ENCODE measurements at regions not wholly inside any gene's neighbourhood (a gene's known extent, or its start where the extent isn't known, plus 50 kb on each side); places are given as distances from the start of the nearest gene placed in this dataset.

- no peak for DNase-seq
Observed at GRCh38 chr16:54403580-54403979, 117.0 kb upstream of the IRX3 start.

DNA sequence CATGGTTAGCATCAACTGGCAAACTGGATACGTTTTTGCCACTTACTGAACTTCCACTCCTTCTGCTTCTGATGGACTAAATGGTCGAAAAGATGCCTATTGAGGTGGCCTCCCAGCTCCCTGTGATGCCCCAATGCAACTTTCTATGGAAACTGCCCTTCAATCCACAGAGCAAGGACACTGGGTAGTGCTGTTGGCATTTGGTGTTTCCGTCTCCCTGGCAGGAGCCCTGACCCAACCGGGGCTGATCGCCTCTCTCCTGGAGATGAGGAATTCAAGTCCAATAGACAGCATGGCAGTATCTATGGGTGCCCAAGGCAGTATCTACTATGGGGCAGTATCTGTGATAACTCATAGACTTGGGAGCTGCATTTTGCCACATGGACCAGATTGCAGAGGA is 116.3 kb upstream of the IRX3 start:
- no peak for DNase-seq

GRCh38 chr16:54402270-54402669 is 115.7 kb upstream of the IRX3 start:
- DNase-seq = no peak

DNA sequence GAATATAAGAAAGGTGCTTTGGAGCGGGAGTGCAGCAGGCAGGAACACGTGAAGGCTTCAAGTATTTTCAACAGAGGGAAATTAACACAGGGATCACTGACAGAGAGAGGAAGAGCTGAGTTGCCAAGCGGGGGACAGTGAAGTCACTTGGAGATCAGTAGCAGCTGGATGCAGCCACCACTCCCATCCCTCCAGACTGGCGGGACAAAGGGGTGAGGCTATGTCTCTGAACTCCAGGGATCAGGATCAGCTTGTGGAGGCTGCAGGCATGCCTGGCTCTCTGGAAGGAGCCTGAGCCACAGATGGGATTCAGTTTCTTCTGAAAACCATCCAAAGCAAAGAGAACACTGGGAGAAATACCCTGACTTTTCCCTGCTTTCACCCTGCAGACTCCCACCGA is 113.7 kb upstream of the IRX3 start:
- no peak for DNase-seq

DNA sequence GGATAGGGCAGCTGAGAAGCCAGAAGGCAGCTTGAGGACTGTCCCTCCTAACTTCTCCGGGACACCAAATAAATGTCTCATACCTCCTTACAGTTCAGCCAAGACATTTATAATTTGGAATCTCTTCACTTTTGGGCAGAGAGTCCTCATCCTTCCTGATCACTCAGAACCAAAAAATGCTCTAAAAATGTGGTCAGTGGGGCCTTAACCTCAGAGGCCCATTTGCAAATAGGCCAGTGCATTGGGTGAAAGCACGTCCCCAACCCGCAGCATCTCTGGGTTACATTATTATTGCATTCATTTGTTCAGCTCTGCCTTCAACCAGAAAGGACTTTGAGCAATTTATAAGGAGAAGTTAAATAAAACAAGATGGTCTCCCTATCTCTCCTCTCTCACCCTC is 112.4 kb upstream of the IRX3 start:
- no peak for DNase-seq

- DNase-seq = no peak
Observed at GRCh38 chr16:54397838-54398237, 111.3 kb upstream of the IRX3 start.

DNA sequence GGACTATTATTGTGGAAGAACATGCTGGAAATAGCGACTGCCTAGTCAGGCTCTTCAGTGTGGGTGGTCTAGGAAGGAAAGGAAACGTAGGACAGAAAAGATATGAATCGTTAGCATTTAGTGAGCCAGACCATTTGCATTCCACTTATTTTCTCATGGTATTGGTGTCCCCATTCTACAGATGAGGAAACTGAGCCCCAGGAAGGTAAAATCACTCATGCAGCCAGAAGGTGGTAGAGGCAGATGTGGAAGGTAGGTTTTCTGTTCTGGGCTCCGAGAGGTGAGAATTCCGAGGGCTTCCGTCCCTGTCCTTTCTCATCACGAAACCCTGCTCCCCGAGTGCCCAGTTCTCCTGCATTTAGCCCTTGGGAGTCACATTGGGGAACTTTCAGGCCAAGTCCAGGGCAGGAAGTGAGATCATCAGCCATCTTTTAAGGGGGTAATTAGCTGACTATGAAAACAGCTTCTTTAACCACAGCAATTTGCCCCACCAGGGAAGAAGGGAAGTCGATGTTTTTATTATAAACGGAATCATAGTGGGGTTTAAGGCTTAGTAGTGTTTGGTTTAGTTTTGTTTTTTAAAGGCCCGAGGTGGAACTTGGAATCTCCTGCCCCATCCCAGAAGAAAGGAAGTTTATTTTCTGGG is 110.7 kb upstream of the IRX3 start:
- DNase-seq = no peak

- no peak for DNase-seq
Observed at GRCh38 chr16:54389836-54390494, 103.4 kb upstream of the IRX3 start.

GRCh38 chr16:54385141-54385540 is 98.6 kb upstream of the IRX3 start:
- DNase-seq = no peak

DNA sequence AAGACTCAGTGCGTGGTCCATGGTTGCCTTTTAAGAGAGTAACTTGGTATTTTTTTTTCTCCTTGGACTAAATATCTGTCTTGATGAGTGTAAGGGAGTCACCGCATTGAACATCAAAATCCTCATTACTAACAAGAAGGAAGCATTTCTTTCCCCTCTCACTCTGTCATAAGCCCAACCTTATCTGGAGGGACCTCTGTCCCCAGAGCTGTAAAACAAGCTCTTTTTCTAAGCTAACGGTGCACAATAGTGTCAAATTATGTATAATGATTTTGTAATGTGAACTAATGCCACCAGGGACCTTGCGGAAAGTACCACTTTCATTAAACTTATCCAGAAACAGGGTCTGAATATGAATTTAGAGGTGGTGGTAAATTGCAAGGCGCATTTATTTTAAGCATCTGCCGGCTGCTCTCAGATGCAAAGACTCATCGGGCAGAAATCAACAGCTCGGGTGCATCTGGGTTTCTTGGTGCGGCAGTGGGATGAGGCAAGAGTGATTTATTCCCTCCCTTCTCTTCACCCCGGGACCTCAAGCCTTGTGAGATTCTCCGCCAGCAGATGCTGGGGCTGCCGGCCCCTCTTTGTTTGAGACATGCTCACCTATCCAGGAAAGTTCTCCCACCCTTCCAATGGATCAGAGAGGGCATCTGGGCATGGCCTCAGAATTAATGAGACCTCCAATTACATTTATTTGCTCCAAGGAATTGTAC is 95.2 kb upstream of the IRX3 start:
- DNase-seq = no peak

DNA sequence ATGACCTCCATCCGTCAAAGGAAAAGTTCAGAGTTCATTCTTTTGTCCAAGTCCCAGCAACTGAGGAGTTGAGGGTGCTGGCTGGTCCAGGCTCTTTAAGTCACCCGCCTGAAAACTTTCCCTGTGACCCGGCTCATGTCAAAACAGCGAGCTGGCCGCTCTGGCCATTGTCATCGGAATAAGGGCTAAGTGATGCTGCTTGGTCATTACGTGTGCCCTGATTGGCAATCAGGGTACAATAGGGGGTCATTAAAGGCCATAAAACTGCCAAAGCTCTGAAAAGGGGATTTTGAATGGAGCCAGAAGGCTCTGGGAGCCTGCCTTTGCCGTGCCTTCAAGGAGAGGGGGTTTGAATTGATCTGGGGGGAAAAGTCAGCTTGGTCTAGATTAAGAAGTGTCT is 88.5 kb upstream of the IRX3 start:
- DNase-seq = peak; percentile 68

DNA sequence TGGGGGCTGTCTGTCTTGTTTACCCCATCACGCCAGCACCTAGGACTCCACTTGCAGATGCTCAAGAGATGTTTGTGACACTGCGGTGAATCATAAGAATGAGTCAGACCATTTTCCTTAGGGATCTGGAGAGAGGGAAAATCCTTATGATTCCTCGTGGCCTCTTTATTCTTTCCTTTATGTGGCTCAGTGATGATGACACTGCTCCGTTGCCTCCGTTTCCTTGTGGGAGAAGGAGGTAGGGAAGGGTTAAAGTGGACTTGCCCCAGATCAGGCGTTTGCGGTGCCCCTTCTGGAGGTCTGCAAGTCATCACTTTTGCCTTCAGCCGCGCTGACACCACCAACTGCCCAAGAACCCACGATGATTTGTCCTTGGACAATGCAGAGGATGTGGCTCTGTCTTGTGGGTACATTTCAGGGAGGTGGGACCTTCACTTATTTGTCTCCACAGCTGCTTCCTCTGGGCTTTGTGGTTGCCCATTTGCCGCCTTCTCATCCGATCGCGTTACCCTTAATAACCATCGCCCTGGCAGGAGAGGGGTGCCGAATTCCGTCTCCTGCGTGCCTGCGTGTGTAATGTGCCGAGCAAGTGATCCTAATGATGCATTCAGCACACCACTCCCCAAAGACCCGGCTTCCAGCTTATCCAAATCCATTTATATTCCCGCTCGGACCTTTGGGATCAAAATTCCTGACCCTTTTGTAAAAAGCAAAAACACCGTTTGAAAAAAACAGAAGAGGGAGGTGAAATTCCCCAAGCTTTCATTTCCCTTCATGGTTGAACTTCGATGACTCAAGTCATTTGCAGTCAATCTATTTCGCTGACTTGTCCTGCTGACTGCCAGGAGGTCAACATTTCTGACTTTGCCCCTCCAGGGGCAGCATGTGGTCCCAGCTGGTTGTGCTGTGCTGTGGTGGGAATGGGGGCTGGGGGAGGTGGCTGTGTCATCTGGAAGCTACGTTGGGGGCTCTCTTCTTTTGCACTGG is 87.2 kb upstream of the IRX3 start:
- DNase-seq = peak; percentile 70

GRCh38 chr16:54370278-54371040 is 83.9 kb upstream of the IRX3 start:
- DNase-seq = peak; percentile 76

DNA sequence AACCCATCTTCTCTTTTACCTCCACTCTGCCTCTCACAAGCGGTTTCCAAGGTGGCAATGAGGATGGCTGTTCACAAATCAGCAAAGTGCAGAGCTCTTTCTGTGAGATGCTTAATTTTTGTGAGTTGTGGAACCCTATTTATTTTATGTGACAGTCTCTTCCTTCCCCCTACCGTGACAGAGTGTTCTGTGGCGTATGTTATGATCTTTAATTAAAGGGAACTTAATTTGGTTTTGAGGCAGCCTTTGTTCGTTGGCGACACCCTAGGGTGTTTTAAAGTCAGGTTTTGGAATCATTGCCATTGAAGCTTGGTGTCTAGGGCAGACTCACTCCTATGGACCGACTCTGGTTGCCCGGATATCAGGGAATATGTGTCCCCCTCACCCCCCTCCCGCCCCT is 83.3 kb upstream of the IRX3 start:
- DNase-seq = no peak

DNA sequence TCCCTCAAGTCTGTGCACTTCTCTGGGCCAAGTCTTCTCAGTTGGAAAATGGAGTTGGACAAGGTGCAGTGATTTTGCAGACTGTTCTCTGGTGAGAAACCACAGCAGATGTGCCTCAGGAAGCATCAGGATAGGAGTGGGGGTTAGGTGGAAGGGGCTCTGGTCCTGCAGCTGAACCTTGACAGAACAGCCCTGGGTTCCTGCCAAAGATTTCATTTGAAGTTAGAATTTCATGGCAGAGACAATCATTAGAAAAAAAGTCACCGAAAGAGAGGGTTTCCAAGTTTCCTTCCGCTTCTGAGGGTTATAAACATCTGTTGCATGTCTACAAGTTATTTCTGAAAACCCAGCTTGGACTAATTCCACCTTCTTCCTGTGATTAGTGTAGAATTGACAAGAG is 80.4 kb upstream of the IRX3 start:
- no peak for DNase-seq

GRCh38 chr16:54365990-54366634 is 79.5 kb upstream of the IRX3 start:
- peak; percentile 49 for DNase-seq

GRCh38 chr16:54363766-54364165 is 77.2 kb upstream of the IRX3 start:
- no peak for DNase-seq

- peak; percentile 53 for DNase-seq
Observed at GRCh38 chr16:54362591-54363206, 76.1 kb upstream of the IRX3 start.

DNA sequence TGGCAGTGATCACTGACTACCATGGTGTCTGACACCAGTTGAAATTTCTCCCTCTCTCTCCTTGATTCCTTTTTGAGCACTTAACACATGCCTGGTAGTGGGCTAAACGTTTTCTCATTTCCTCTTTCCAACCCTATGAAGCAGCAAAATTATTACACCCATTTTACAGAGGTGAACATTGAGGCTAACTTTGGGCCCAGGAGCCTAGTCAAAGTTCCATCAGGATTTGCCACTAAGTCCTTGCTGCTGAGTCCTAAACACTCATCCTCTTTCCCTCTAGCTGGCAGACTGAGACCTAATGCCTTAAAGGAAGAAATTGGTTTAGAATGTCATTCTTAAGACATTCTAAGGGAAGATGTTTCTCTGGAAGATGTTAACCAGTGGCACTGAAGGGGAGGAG is 74.7 kb upstream of the IRX3 start:
- DNase-seq = peak; percentile 20

DNA sequence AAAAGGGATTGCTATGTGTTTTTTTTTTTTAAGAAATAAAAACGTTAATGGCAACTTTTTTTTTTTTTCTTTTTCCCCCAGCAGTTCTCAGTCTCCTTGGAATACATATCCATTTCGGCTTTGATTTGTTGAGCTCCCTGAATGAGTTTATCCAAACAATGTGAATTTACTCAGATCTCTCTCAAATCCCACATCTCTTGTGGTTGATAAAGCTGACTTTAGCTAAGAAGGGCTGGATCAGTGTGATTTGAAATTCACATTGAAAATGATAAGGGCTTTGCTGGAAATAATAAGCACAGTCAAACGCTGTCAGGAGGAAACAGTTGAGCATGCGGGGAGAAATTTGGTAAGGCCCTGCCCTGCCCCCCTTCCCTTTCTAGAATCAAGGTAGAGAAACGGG is 74.1 kb upstream of the IRX3 start:
- peak; percentile 36 for DNase-seq

- no peak for DNase-seq
Observed at GRCh38 chr16:54359555-54359954, 73.0 kb upstream of the IRX3 start.
